ENCODE measurements at regions not wholly inside any gene's neighbourhood (a gene's known extent, or its start where the extent isn't known, plus 50 kb on each side); places are given as distances from the start of the nearest gene placed in this dataset.
"Not testable (repeated sequence)": the region's sequence is repeated elsewhere in the genome, so short reads cannot be mapped to it uniquely, and the experiment has no call there.

DNA sequence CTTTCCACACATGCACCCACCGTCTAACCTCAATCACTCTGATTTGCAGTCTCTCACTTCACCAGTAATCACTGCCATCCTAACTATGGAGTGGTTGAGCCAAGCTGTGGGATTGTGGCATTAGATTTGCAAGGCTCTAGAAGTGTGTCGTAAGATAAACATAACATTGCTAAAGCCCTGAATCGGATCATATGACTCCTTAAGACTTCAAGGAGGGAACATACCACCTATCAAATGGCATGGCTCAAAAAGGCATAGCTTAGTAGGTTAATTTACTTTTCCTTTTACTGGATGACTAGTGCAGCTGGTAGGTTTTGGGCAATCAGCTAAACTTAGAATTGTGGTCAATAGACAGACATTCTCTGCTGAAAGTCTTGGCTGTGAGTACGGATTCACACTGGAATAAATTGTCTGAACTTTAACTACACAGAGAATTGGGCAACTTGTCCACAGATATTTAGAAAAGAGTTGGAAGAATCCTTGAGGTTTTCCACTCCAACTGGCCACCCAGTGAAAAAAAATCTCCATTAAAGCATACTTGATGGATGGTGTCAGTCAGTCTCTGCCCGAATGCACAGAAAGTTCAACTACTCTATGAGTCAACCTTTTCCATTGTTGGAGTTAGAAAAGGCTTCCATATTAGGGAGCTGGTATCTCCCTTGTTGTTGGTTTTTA, 476.7 kb upstream of the CBLB start:
- H3K4me1 ChIP-seq (ENCODE audit: control insufficient read depth, insufficient read depth, low read length) = no peaks in the 10 kb centered on the region
- no peak overlapping the region for H3K4me3 ChIP-seq (ENCODE audit: low read depth, low read length)
- no peaks in the 10 kb centered on the region for H3K27me3 ChIP-seq (ENCODE audit: control insufficient read depth, insufficient read depth, low read length)
- no peaks in the 10 kb centered on the region for H3K9me3 ChIP-seq (ENCODE audit: control insufficient read depth, insufficient read depth, low read length)
- no peak overlapping the region for H3K9ac ChIP-seq (ENCODE audit: low read depth, low read length)
- no peaks in the 10 kb centered on the region for H3K36me3 ChIP-seq (ENCODE audit: control insufficient read depth, insufficient read depth, low read length)

DNA sequence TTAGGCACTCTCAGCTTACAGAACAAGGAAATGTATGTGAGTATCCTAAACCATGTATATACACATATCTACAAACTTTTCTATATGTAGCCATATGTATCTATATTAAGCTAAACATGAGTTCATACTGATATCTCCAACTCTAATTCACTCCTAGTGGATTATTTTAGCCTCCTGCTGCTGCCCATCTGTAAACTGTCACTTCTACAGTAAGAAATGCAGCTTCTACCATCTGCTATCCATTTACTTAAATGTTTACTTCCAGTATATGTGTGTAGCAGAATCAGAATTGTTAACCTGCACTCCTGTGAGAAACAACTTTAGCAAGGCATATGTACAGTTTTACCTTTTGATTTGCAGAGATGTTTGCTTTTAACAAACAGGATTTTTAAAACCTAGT, 478.5 kb upstream of the CBLB start:
- H3K36me3 ChIP-seq (ENCODE audit: control insufficient read depth, insufficient read depth, low read length) = no peaks in the 10 kb centered on the region
- H3K9ac ChIP-seq (ENCODE audit: low read depth, low read length) = no peak overlapping the region
- H3K4me1 ChIP-seq (ENCODE audit: control insufficient read depth, insufficient read depth, low read length) = no peaks in the 10 kb centered on the region
- no peaks in the 10 kb centered on the region for H3K9me3 ChIP-seq (ENCODE audit: control insufficient read depth, insufficient read depth, low read length)
- H3K27me3 ChIP-seq (ENCODE audit: control insufficient read depth, insufficient read depth, low read length) = no peaks in the 10 kb centered on the region
- H3K4me3 ChIP-seq (ENCODE audit: low read depth, low read length) = no peak overlapping the region

DNA sequence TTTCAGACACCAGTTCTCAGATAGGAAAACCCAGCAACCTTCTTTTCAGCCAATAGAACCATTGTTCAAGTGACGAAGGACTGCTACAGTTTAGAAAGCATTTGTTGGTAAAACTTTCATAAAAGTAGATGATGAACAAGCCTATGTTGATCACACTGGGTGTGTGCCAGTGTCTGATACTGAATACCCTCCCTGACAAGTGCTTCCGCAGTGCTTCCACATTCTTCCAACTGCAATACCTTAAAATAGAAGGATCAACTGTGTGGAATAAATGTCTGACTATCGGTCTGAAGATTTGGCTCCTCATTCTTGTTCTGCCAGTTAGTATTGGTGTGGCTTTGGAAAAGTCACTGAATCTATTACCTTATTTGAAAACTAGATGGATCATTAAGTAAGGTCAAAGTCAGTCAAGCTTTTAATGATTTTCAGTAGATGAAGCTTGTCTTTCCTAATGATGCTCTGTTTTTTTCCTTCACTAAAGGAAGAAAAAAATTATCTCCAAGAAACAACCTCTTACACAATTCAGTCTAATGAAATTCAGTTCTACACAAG, 479.4 kb upstream of the CBLB start:
- H3K27me3 ChIP-seq (ENCODE audit: control insufficient read depth, insufficient read depth, low read length) = no peaks in the 10 kb centered on the region
- H3K36me3 ChIP-seq (ENCODE audit: control insufficient read depth, insufficient read depth, low read length) = no peaks in the 10 kb centered on the region
- no peaks in the 10 kb centered on the region for H3K4me1 ChIP-seq (ENCODE audit: control insufficient read depth, insufficient read depth, low read length)
- H3K9me3 ChIP-seq (ENCODE audit: control insufficient read depth, insufficient read depth, low read length) = no peaks in the 10 kb centered on the region
- H3K9ac ChIP-seq (ENCODE audit: low read depth, low read length) = no peak overlapping the region
- no peak overlapping the region for H3K4me3 ChIP-seq (ENCODE audit: low read depth, low read length)

DNA sequence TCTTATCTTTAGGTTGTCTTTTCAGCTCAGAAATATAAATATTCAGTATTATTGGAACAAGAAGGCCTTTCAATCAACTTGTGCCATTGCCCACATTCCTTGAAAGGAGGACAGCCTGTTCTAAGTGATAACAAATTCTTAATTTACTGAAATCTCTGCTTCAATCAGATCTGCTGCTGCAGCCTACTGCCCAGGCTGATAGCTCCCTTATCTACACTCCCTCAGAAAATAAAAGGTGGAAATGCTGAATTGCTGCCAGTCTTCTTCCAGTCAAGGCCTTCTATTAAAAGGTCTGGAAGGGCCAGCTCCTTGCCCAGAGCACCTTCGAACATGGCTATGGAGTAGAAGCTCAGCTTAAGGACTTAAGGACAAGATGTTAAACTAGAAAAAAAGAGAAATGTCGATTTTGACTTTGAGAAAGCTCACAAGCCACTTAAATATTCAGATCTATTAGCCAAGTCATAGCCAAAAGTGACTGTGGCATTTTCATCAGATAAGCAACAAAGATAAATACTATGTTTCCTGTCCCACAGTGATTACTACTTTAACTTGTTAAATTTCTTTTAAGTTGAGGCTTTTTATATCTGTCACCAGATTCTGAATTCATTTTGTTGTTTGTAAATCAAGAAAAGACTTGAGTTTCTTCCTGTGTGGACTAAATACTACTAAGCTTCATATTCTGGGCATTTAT, 480.5 kb upstream of the CBLB start:
- Histone ChIP-seq H3K36me3 (ENCODE audit: control insufficient read depth, insufficient read depth, low read length) (no peaks in the 10 kb centered on the region), H3K27me3 (ENCODE audit: control insufficient read depth, insufficient read depth, low read length) (no peaks in the 10 kb centered on the region), H3K9ac (ENCODE audit: low read depth, low read length) (no peak overlapping the region), H3K4me1 (ENCODE audit: control insufficient read depth, insufficient read depth, low read length) (no peaks in the 10 kb centered on the region), H3K4me3 (ENCODE audit: low read depth, low read length) (no peak overlapping the region), H3K9me3 (ENCODE audit: control insufficient read depth, insufficient read depth, low read length) (no peaks in the 10 kb centered on the region)

DNA sequence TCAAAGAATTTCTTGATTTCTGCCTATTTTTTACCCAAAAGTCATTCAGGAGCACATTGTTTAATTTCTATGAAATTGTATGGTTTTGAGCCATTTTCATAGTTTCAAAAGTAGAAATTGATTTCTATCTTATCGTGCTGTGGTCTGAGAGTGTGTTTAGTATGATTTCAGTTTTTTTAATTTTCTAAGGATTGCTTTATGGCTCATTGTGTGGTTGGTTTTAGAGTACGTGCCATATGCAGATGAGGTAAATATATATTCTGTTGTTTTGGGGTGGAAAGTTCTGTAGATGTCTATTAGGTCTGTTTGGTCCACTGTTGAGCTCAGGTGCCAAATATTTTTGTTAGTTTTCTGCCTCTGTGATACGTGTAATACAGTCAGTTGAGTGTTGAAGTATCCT, 487.1 kb upstream of the CBLB start:
- Histone ChIP-seq H3K36me3 (ENCODE audit: control insufficient read depth, insufficient read depth, low read length) (no peaks in the 10 kb centered on the region), H3K9me3 (ENCODE audit: control insufficient read depth, insufficient read depth, low read length) (no peaks in the 10 kb centered on the region), H3K4me3 (ENCODE audit: low read depth, low read length) (no peak overlapping the region), H3K4me1 (ENCODE audit: control insufficient read depth, insufficient read depth, low read length) (no peaks in the 10 kb centered on the region), H3K9ac (ENCODE audit: low read depth, low read length) (no peak overlapping the region), H3K27me3 (ENCODE audit: control insufficient read depth, insufficient read depth, low read length) (no peaks in the 10 kb centered on the region)

DNA sequence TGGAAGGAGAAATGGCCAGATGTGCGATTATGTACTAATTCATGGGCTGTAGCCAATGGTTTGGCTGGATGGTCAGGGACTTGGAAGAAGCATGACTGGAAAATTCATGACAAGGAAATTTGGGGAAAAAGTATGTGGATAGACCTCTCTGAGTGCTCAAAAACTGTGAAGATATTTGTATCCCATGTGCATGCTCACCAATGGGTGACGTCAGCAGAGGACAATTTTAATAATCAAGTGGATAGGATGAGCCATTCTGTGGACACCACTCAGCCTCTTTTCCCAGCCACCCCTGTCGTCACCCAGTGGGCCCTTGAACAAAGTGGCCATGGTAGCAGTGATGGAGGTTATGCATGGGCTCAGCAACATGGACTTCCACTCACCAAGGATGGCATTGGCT, 490.9 kb upstream of the CBLB start:
- H3K4me1 ChIP-seq (ENCODE audit: control insufficient read depth, insufficient read depth, low read length) = no peaks in the 10 kb centered on the region
- no peaks in the 10 kb centered on the region for H3K27me3 ChIP-seq (ENCODE audit: control insufficient read depth, insufficient read depth, low read length)
- no peak overlapping the region for H3K9ac ChIP-seq (ENCODE audit: low read depth, low read length)
- H3K4me3 ChIP-seq (ENCODE audit: low read depth, low read length) = no peak overlapping the region
- H3K36me3 ChIP-seq (ENCODE audit: control insufficient read depth, insufficient read depth, low read length) = no peaks in the 10 kb centered on the region
- H3K9me3 ChIP-seq (ENCODE audit: control insufficient read depth, insufficient read depth, low read length) = no peaks in the 10 kb centered on the region

DNA sequence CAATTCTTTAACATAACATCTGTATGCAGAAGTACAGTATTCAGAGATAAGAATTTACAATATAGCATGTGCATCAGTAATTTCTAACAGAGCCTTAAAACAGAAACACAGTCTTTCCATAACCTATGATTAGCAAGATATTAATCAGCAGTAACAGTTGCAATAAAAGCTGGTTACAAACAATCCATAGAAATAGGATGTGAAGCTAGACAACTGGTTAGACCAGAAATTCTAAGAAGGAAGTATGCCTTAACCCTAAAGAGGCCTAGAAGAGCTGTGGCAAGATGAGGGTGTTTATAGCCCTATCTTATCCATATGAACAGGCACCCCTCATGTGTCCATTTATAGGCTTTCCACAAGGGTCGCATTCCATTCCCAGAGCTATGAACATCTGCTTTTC, 492.1 kb upstream of the CBLB start:
- not testable (repeated sequence) for H3K9ac ChIP-seq (ENCODE audit: low read depth, low read length); H3K27me3 ChIP-seq (ENCODE audit: control insufficient read depth, insufficient read depth, low read length); H3K4me1 ChIP-seq (ENCODE audit: control insufficient read depth, insufficient read depth, low read length); H3K36me3 ChIP-seq (ENCODE audit: control insufficient read depth, insufficient read depth, low read length); H3K4me3 ChIP-seq (ENCODE audit: low read depth, low read length); H3K9me3 ChIP-seq (ENCODE audit: control insufficient read depth, insufficient read depth, low read length)

DNA sequence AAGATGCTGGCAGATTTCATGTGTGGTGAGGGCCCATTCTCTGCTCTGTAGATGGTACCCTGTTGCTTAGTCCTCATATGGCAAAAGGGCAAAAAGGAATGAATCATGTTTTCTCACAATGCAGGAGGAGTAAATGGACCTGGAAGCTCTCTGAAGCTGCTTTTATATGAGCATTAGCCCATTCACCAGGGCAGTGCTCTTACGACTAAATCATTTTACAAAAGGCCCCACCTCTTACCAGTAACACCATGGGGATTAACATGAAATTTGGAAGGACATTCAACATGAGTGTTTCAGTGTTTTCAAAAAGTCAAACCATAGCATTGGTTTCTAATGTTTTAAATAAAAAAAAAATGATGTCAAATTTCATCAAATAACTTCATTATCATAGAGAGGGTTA, 495.7 kb upstream of the CBLB start:
- H3K36me3 ChIP-seq (ENCODE audit: control insufficient read depth, insufficient read depth, low read length) = no peaks in the 10 kb centered on the region
- H3K27me3 ChIP-seq (ENCODE audit: control insufficient read depth, insufficient read depth, low read length) = no peaks in the 10 kb centered on the region
- no peaks in the 10 kb centered on the region for H3K4me1 ChIP-seq (ENCODE audit: control insufficient read depth, insufficient read depth, low read length)
- no peak overlapping the region for H3K9ac ChIP-seq (ENCODE audit: low read depth, low read length)
- H3K4me3 ChIP-seq (ENCODE audit: low read depth, low read length) = no peak overlapping the region
- H3K9me3 ChIP-seq (ENCODE audit: control insufficient read depth, insufficient read depth, low read length) = no peaks in the 10 kb centered on the region

DNA sequence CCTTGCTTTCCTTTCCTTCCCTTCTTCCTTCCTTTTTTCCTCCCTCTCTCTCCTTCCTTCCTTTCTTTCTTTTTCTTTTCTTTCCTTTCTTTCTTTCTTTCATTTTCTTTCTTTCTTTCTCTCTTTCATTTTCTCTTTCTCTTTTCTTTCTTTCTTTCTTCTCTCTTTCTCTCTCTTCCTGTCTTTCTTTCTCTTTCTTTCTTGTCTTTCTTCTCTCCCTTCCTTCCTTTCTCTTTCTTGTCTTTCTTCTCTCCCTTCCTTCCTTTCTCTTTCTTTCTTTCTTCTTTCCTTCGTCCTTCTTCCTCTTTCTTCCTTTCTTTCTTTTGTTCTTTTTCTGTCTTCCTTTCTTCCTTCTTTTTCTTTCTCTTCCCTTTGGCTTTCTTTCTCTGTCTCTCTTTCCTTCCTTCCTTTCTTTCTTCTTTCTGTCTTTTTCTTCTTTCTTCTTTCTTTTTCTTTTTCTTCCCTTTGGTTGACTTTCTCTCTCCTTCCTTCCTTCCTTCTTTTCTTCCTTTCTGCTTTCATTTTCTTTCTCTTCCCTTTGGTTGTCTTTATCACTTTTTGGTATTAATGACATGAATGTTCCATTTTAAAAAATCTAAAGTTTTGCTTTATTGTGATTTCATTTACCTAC, 496.4 kb upstream of the CBLB start:
- Histone ChIP-seq H3K4me1 (ENCODE audit: control insufficient read depth, insufficient read depth, low read length) (no peaks in the 10 kb centered on the region), H3K27me3 (ENCODE audit: control insufficient read depth, insufficient read depth, low read length) (no peaks in the 10 kb centered on the region), H3K4me3 (ENCODE audit: low read depth, low read length) (no peak overlapping the region), H3K9ac (ENCODE audit: low read depth, low read length) (no peak overlapping the region), H3K36me3 (ENCODE audit: control insufficient read depth, insufficient read depth, low read length) (no peaks in the 10 kb centered on the region), H3K9me3 (ENCODE audit: control insufficient read depth, insufficient read depth, low read length) (no peaks in the 10 kb centered on the region)

DNA sequence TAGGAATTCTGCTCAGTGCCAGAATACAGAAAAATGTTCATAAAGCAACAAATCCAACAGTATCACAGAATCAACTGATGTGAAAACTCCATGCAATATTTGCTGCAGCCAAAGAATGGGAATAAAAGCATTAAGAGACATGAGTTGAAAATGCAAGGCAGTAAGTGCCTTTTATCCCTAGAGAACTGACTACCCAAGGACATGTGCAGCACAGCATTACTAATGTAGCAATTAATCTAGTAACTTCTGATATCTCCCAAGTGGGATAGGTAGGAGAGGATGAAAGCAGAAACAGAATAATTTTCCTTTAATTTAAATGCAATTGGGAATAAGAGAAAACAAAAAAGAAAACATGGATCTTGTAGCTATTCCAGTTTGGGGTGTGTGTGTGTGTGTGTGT, 497.5 kb upstream of the CBLB start:
- H3K4me1 ChIP-seq (ENCODE audit: control insufficient read depth, insufficient read depth, low read length) = no peaks in the 10 kb centered on the region
- H3K9me3 ChIP-seq (ENCODE audit: control insufficient read depth, insufficient read depth, low read length) = no peaks in the 10 kb centered on the region

DNA sequence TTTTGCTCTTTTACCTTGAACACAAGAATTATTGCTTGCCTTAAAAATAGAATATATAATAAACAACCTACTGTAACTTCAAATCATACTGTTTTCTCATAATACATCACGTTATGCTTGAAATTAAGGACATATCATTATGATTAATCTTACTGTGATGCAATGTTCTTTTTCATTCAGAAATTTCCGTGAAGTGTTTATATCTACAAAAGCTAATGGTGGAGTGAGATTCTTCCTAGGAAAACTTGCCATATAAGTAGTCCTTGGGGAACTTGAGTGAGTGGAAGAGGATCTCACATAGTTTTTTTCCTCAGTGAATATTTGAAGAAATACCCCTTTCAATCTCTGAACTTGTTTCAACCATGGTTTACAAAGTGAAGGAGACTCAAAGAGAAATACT, 498.7 kb upstream of the CBLB start:
- no peaks in the 10 kb centered on the region for H3K36me3 ChIP-seq (ENCODE audit: control insufficient read depth, insufficient read depth, low read length)
- no peak overlapping the region for H3K9ac ChIP-seq (ENCODE audit: low read depth, low read length)
- H3K27me3 ChIP-seq (ENCODE audit: control insufficient read depth, insufficient read depth, low read length) = no peaks in the 10 kb centered on the region
- no peaks in the 10 kb centered on the region for H3K4me1 ChIP-seq (ENCODE audit: control insufficient read depth, insufficient read depth, low read length)
- H3K9me3 ChIP-seq (ENCODE audit: control insufficient read depth, insufficient read depth, low read length) = no peaks in the 10 kb centered on the region
- no peak overlapping the region for H3K4me3 ChIP-seq (ENCODE audit: low read depth, low read length)

More for the DNA sequence above, 497.5 kb upstream of the CBLB start:
- Histone ChIP-seq H3K9ac (ENCODE audit: low read depth, low read length) (no peak overlapping the region), H3K36me3 (ENCODE audit: control insufficient read depth, insufficient read depth, low read length) (no peaks in the 10 kb centered on the region), H3K4me3 (ENCODE audit: low read depth, low read length) (no peak overlapping the region), H3K27me3 (ENCODE audit: control insufficient read depth, insufficient read depth, low read length) (no peaks in the 10 kb centered on the region)

Data from iPS-15b (cell line).